ENCODE measurements at regions not wholly inside any gene's neighbourhood (a gene's known extent, or its start where the extent isn't known, plus 50 kb on each side); places are given as distances from the start of the nearest gene placed in this dataset.

GRCh38 chr4:180485407-180485806, 1757.8 kb upstream of the TENM3 start:
- no peak for DNase-seq

- no peak for DNase-seq
Observed at GRCh38 chr4:180486342-180486741, 1756.9 kb upstream of the TENM3 start.

DNA sequence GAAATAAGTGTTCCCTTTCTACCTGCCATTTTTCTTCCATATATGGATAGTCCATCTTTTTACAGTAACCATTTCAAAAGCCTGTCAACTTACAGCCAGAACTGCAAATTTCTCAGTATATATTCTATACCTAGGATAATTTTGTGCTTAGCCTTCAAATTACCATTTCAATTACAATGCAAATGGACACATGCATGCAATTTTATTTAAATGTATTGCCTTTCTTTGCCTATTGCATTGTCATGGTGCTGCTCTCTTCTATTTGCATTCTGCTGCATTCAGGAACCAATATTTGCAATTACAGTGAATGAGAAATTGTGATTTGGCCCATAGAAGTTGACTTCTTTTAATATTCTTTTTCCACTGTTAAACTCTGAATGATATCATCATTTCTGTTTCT, 1753.4 kb upstream of the TENM3 start:
- DNase-seq, result no peak

- no peak for DNase-seq
Observed at GRCh38 chr4:180491210-180491609, 1752.0 kb upstream of the TENM3 start.

GRCh38 chr4:180493299-180493698, 1749.9 kb upstream of the TENM3 start:
- DNase-seq, result no peak

- DNase-seq, result no peak
Observed at GRCh38 chr4:180500154-180500553, 1743.0 kb upstream of the TENM3 start.

- DNase-seq, result no peak
Observed at GRCh38 chr4:180512801-180513475, 1730.3 kb upstream of the TENM3 start.

GRCh38 chr4:180518906-180519305, 1724.3 kb upstream of the TENM3 start:
- DNase-seq, result no peak

DNA sequence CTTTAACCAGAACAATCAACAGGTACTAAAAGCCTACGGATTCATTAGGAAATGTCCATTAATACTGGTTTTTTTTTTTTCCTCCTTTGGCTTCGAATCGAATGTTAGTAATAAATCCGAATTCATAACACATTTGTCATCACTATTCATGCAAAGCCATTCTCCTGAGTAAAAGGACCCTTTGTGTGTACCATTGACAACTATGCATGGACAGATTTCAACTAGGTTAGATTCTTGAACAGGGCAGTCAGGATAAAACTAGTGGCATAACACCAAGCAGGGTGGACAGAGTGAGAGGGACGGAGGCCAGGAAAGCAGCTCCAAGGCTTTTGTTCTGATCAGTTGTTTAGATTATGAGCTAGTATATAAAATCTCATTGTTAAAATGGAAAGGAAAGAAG, 1722.0 kb upstream of the TENM3 start:
- DNase-seq, result no peak

DNA sequence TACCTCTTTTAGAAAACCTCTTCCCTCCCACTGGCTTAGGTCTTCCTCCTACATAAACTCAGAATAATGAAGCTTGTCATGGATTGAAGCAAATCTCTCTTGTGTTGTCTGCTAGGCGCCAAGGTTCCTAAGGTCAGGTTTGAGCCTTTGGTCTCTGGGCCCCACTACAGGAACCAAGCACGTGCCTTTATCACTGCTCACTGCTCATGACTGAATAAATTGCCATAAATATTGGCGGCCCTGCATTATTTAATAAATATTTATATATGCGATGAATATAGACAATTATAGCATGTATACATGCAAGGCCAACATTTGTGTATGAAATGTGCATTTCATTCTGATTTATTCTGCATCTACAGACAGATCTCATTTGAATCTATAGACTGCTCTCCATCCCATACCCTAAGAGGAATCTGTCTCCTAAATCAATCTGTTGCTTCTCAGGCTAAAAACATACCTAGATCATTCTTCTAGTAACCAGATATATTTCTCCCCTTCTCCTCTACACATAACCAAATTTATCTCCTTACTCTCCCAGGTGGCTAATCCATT, 1717.6 kb upstream of the TENM3 start:
- no peak for DNase-seq

- no peak for DNase-seq
Observed at GRCh38 chr4:180528003-180528402, 1715.2 kb upstream of the TENM3 start.

- no peak for DNase-seq
Observed at GRCh38 chr4:180530787-180531186, 1712.4 kb upstream of the TENM3 start.

DNA sequence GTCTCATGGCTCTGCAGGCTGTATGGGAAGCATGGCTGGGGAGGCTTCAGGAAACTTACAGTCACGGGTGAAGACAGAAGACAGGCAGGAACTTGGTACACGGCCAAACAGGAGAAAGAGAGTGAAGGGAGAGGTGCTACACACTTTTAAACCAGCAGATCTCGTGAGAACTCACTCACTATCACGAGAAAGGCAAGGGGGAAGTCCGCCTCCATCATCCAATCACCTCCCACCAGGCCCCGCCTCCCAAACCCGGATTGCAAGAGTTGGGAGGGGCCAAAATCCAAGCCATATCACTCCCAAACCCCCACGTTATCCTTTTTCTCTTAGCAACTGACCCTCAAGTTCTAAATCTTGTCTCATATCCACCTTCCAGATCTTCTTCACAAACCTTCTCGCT, 1710.5 kb upstream of the TENM3 start:
- DNase-seq, result no peak

DNA sequence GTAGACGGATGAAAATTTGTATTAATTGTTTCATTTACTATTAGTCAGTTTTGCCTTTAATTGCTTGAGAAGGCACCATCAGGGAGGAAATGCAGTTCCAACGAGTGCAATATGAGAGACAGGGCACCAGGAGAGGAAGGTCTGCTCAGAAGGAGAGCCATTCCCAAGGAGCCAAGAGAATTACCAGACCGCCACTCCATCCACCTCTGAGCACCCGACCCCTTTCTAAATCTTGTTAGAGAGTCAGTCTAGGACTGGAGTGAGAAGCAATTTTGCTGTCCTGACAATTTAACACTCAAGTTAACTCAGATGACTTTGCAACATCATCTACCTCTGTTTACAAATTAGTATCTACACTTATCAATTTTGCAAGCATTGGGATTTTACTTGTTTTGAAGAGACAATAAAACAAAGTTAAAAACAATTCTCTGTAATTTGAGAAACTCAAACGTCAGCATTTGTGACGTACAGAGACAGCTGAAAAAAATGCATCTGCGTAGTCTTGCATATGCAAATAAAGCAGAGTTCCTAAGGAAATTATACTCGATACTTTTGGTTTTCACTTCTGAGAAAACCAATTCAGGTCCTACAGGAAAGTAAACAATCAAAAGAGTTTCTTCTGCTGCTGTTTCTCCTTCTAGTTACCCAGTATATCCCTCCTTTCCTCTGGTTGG, 1704.7 kb upstream of the TENM3 start:
- DNase-seq, result no peak

GRCh38 chr4:180539284-180539683, 1703.9 kb upstream of the TENM3 start:
- DNase-seq, result no peak

- DNase-seq, result no peak
Observed at GRCh38 chr4:180541678-180542077, 1701.5 kb upstream of the TENM3 start.

DNA sequence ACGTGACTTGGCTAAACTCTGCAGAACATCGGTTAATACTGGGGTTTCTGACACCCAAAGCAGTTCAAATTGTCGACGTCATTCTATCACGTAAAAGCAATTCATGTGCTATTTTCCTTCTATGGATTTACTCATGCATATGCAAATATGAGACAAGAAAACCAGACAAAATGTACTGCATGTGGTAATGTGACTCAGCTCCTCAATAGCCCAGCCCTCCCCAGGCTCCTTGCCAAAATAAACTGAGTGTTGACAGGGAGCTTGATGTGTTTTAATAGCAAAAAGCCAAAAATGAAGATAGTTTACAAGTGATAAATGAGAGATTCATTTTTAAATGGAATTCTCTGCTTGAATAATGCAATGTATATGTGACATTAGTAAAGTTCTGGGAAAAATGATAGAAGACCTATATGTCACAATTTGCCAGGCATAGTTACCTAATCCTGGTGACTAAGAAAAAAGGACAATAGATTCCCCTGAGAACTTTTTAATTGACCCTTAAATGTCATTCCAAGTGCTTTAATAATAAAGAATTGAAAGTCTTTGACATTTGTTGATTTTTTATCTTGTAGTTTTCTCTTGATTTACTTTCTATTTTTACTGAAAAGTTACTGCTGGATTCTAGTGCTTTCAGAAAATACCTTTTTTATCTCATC, 1700.6 kb upstream of the TENM3 start:
- DNase-seq, result no peak

DNA sequence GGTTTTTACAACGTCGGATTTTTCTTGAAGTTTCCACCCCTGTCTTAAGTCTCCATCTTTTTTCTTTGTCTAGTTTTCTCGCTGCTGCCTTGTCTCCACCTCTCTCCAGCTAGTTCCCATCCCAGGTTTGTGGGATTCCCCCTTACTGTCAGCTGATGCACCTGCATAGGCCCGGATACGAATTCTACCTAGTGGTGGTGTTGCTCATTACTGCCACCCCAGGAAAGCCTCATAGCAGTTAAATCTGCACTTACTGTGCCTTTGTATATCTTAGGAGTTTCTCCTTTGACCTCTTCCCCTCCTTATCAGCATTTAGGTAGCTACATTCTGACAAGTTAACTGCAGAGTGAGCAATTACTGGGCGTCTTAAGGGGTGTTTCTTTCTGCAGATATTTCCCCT, 1693.1 kb upstream of the TENM3 start:
- no peak for DNase-seq

- DNase-seq, result no peak
Observed at GRCh38 chr4:180557348-180557747, 1685.9 kb upstream of the TENM3 start.

- DNase-seq, result no peak
Observed at GRCh38 chr4:180557950-180558349, 1685.3 kb upstream of the TENM3 start.

- DNase-seq, result no peak
Observed at GRCh38 chr4:180558427-180558826, 1684.8 kb upstream of the TENM3 start.

- DNase-seq, result no peak
Observed at GRCh38 chr4:180560896-180561295, 1682.3 kb upstream of the TENM3 start.

GRCh38 chr4:180564026-180564425, 1679.2 kb upstream of the TENM3 start:
- DNase-seq, result no peak

- no peak for DNase-seq
Observed at GRCh38 chr4:180564448-180564847, 1678.8 kb upstream of the TENM3 start.

Data from NCI-H226 (cell line).